B cell (primary cell): ENCODE measurements at regions not wholly inside any gene's neighbourhood (a gene's known extent, or its start where the extent isn't known, plus 50 kb on each side); places are given as distances from the start of the nearest gene placed in this dataset.
"Not testable (repeated sequence)": the region's sequence is repeated elsewhere in the genome, so short reads cannot be mapped to it uniquely, and the experiment has no call there.

ENCODE experiments used
- EZH2 ChIP-seq: IDR thresholded peaks from 2 replicates; pipeline ENCODE4 v1.6.1; 2012; ENCODE audit warnings: borderline replicate concordance, low read depth, mild to moderate bottlenecking, moderate library complexity, low read length; ENCODE audit not compliant: insufficient read depth, poor library complexity, severe bottlenecking
- TF ChIP-seq, protein P1 (sequence below): fragments of 200-600 bp; IDR thresholded peaks from one replicate; pipeline ENCODE4 v1.8.0; 2022; ENCODE audit warnings: antibody characterized with exemption, mild to moderate bottlenecking

DNA sequence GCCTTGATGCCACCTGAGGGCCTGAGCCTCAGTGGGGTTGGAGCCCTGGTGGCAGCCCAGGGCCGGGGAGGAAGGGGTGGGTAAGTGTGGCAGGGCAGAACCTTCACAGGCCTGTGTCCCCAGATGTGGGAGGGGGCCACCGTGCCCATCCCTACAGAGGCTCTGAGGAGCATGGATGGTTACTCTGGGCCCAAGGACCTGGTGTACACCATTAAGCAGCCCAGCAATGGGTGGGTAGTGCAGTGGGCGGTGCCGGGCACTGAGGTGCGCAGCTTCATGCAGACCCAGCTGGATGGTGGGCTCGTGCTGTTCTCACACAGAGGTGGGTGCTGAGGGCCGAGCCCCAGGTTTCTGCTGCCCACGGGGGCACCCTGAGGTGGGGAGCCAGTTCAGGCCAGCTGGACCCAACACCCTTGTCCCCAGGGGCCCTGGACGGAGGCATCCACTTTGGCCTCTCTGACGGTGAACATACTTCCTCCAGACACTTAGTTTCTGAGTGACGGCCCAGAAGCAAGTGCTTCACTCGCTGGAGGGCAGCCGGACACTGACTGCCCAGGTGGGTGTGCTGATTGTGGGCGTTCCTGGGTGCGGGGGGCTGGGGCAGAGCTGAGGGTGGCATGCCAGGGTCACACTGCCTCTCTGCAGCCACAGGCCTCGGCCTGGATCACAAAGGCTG, 179.1 kb upstream of the AKAP13 start:
- TF ChIP-seq EZH2, result not testable (repeated sequence)
- TF ChIP-seq, protein P1, sequence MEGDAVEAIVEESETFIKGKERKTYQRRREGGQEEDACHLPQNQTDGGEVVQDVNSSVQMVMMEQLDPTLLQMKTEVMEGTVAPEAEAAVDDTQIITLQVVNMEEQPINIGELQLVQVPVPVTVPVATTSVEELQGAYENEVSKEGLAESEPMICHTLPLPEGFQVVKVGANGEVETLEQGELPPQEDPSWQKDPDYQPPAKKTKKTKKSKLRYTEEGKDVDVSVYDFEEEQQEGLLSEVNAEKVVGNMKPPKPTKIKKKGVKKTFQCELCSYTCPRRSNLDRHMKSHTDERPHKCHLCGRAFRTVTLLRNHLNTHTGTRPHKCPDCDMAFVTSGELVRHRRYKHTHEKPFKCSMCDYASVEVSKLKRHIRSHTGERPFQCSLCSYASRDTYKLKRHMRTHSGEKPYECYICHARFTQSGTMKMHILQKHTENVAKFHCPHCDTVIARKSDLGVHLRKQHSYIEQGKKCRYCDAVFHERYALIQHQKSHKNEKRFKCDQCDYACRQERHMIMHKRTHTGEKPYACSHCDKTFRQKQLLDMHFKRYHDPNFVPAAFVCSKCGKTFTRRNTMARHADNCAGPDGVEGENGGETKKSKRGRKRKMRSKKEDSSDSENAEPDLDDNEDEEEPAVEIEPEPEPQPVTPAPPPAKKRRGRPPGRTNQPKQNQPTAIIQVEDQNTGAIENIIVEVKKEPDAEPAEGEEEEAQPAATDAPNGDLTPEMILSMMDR, result not testable (repeated sequence)
